Activated naive CD4-positive, alpha-beta T cell treated with anti-CD3 and anti-CD28 coated beads, Interleukin-2, amount 50 U/mL, for 24 hours (primary cell): ENCODE measurements at regions not wholly inside any gene's neighbourhood (a gene's known extent, or its start where the extent isn't known, plus 50 kb on each side); places are given as distances from the start of the nearest gene placed in this dataset.

Source experiments
- H3K27ac Mint-ChIP-seq: one replicate; pipeline ENCODE4 v1.8.0; 2021; ENCODE audit warnings: mild to moderate bottlenecking, mixed read lengths
- H3K27me3 Mint-ChIP-seq: one replicate; pipeline ENCODE4 v1.8.0; 2021; ENCODE audit warnings: mixed read lengths
- H3K36me3 Mint-ChIP-seq: one replicate; pipeline ENCODE4 v1.8.0; 2021; ENCODE audit warnings: mixed read lengths
- H3K4me1 Mint-ChIP-seq: one replicate; pipeline ENCODE4 v1.8.0; 2021; ENCODE audit warnings: mixed read lengths
- H3K4me3 Mint-ChIP-seq: one replicate; pipeline ENCODE4 v1.8.0; 2021; ENCODE audit warnings: mild to moderate bottlenecking, mixed read lengths
- H3K9me3 Mint-ChIP-seq: one replicate; pipeline ENCODE4 v1.8.0; 2021; ENCODE audit warnings: mixed read lengths

- Mint-ChIP-seq H3K27me3 (no peaks in the 10 kb centered on the region), H3K4me1 (no peaks in the 10 kb centered on the region), H3K9me3 (no peaks in the 10 kb centered on the region), H3K4me3 (no peak overlapping the region), H3K36me3 (no peaks in the 10 kb centered on the region), H3K27ac (no peak overlapping the region)
Measured at GRCh38 chr1:60402816-60403215, 329.2 kb upstream of the C1orf87 start.

- Mint-ChIP-seq H3K27me3 (no peaks in the 10 kb centered on the region), H3K36me3 (no peaks in the 10 kb centered on the region), H3K4me1 (no peaks in the 10 kb centered on the region), H3K9me3 (no peaks in the 10 kb centered on the region), H3K4me3 (no peak overlapping the region), H3K27ac (no peak overlapping the region)
Measured at GRCh38 chr1:60402216-60402615, 328.6 kb upstream of the C1orf87 start.

GRCh38 chr1:60394436-60394835 lies 320.9 kb upstream of the C1orf87 start:
- no peak overlapping the region for H3K27ac Mint-ChIP-seq
- no peaks in the 10 kb centered on the region for H3K36me3 Mint-ChIP-seq
- peaks cover 7% of the 10 kb centered on the region for H3K9me3 Mint-ChIP-seq
- H3K4me1 Mint-ChIP-seq = no peaks in the 10 kb centered on the region
- H3K4me3 Mint-ChIP-seq = no peak overlapping the region
- peaks cover 9% of the 10 kb centered on the region for H3K27me3 Mint-ChIP-seq

GRCh38 chr1:60390593-60391282 lies 317.2 kb upstream of the C1orf87 start:
- no peaks in the 10 kb centered on the region for H3K4me1 Mint-ChIP-seq
- H3K27ac Mint-ChIP-seq = no peak overlapping the region
- H3K4me3 Mint-ChIP-seq = no peak overlapping the region
- H3K27me3 Mint-ChIP-seq = peaks cover 9% of the 10 kb centered on the region
- H3K36me3 Mint-ChIP-seq = no peaks in the 10 kb centered on the region
- peaks cover 7% of the 10 kb centered on the region for H3K9me3 Mint-ChIP-seq

- Mint-ChIP-seq H3K9me3 (no peaks in the 10 kb centered on the region), H3K4me3 (no peak overlapping the region), H3K27me3 (peaks cover 5% of the 10 kb centered on the region), H3K27ac (no peak overlapping the region), H3K36me3 (no peaks in the 10 kb centered on the region), H3K4me1 (no peaks in the 10 kb centered on the region)
Measured at GRCh38 chr1:60388092-60388987, 314.8 kb upstream of the C1orf87 start.

DNA sequence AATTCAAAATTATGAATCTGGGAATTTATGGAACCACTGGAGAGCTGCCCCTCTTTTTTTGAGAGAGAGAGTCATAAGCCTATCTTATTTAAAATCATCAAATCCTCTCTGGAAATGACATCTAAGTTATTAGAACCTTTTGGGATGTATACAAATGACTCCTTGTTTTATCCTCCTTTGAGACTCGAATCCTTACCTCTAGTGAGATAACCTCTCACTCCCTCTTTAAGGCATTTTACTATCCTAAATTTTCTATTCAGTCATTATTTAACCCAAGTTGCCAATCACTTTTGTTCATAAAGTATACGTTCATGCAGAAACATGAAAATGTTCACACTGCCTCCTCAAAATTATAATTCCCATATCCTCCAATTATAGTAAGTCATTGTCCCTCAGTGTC lies 313.6 kb upstream of the C1orf87 start:
- Mint-ChIP-seq H3K4me1 (no peaks in the 10 kb centered on the region), H3K27me3 (peaks cover 5% of the 10 kb centered on the region), H3K36me3 (no peaks in the 10 kb centered on the region), H3K9me3 (no peaks in the 10 kb centered on the region), H3K4me3 (no peak overlapping the region), H3K27ac (no peak overlapping the region)

- H3K9me3 Mint-ChIP-seq = no peaks in the 10 kb centered on the region
- no peaks in the 10 kb centered on the region for H3K4me1 Mint-ChIP-seq
- no peak overlapping the region for H3K4me3 Mint-ChIP-seq
- peaks cover 1% of the 10 kb centered on the region for H3K27me3 Mint-ChIP-seq
- no peak overlapping the region for H3K27ac Mint-ChIP-seq
- H3K36me3 Mint-ChIP-seq = no peaks in the 10 kb centered on the region
Measured at GRCh38 chr1:60386249-60386648, 312.7 kb upstream of the C1orf87 start.

DNA sequence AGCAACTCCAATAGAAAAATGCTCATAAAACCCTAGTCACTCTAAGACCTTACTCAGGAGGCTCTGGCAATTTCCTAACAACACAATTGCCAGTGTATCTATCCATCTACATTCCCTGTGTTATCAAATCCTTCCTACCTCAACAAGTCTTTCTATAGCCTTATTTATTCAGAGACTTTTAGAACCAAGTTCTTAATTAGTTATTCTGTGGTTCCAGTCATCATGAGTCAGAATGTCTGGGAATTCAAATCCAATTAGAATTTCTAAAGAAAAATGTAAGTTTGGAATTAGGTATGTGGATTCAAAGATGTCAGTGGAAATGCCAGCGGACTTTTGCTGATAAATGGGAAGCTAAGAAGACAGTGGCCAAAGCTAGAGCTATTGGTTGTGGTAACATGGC lies 302.6 kb upstream of the C1orf87 start:
- Mint-ChIP-seq H3K27ac (no peak overlapping the region), H3K27me3 (peaks cover 1% of the 10 kb centered on the region), H3K4me3 (no peak overlapping the region), H3K36me3 (no peaks in the 10 kb centered on the region), H3K9me3 (peaks cover 2% of the 10 kb centered on the region), H3K4me1 (no peaks in the 10 kb centered on the region)

GRCh38 chr1:60374537-60374936 lies 301.0 kb upstream of the C1orf87 start:
- Mint-ChIP-seq H3K4me1 (no peaks in the 10 kb centered on the region), H3K27ac (no peak overlapping the region), H3K4me3 (no peak overlapping the region), H3K27me3 (peaks cover 1% of the 10 kb centered on the region), H3K9me3 (peaks cover 13% of the 10 kb centered on the region), H3K36me3 (no peaks in the 10 kb centered on the region)

DNA sequence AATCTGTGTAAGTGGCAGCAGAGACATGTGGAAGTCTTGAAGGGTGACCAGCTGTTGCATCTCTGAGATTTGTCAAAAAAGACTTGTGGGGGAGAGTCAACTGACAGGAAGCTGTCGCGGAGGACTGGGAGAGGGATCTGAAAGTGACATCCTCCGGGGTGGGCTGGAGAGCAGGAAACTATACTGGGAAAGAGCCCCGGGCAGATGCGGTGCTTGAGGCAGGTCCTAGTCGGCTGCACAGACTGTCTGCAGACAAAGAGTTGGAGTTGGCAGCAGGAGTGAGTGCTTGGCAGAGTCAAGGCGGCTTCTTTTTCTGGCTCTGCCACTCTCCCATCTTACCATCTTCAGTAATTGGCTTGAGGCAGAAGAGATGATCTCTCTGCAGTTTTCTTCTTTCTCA lies 294.0 kb upstream of the C1orf87 start:
- peaks cover 14% of the 10 kb centered on the region for H3K9me3 Mint-ChIP-seq
- H3K4me1 Mint-ChIP-seq = no peaks in the 10 kb centered on the region

DNA sequence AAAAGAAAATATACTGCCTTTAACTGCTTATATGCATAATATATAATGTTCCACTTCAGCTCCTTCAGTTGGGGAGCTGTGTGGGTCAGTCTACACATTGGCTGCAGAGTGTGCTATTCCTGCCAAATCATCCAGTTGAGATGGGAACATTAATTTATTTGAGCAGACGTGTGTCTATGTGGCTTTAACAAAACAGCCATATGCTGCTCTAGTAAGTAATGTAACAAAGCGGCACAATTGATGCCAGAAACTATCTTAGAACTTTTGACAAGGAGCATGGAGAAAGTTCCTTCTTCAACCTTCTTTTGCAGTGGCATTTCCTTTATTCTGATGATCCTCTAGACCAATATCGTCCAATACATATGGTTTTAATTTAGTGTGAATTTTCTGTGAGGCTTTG lies 285.9 kb upstream of the C1orf87 start:
- Mint-ChIP-seq H3K9me3 (peaks cover 5% of the 10 kb centered on the region), H3K4me1 (no peaks in the 10 kb centered on the region), H3K36me3 (no peaks in the 10 kb centered on the region), H3K27ac (no peak overlapping the region), H3K27me3 (peaks cover 3% of the 10 kb centered on the region), H3K4me3 (no peak overlapping the region)

More for the DNA sequence above, 294.0 kb upstream of the C1orf87 start:
- no peak overlapping the region for H3K27ac Mint-ChIP-seq
- peaks cover 3% of the 10 kb centered on the region for H3K27me3 Mint-ChIP-seq
- H3K36me3 Mint-ChIP-seq = no peaks in the 10 kb centered on the region
- no peak overlapping the region for H3K4me3 Mint-ChIP-seq

GRCh38 chr1:60350531-60350930 lies 277.0 kb upstream of the C1orf87 start:
- H3K36me3 Mint-ChIP-seq = no peaks in the 10 kb centered on the region
- H3K9me3 Mint-ChIP-seq = no peaks in the 10 kb centered on the region
- no peak overlapping the region for H3K4me3 Mint-ChIP-seq

GRCh38 chr1:60348884-60349283 lies 275.3 kb upstream of the C1orf87 start:
- no peaks in the 10 kb centered on the region for H3K36me3 Mint-ChIP-seq
- no peaks in the 10 kb centered on the region for H3K27me3 Mint-ChIP-seq
- H3K4me3 Mint-ChIP-seq = no peak overlapping the region
- H3K9me3 Mint-ChIP-seq = no peaks in the 10 kb centered on the region
- no peaks in the 10 kb centered on the region for H3K4me1 Mint-ChIP-seq
- H3K27ac Mint-ChIP-seq = no peak overlapping the region

More at GRCh38 chr1:60350531-60350930, 277.0 kb upstream of the C1orf87 start:
- H3K27ac Mint-ChIP-seq = no peak overlapping the region
- H3K4me1 Mint-ChIP-seq = no peaks in the 10 kb centered on the region
- H3K27me3 Mint-ChIP-seq = no peaks in the 10 kb centered on the region

DNA sequence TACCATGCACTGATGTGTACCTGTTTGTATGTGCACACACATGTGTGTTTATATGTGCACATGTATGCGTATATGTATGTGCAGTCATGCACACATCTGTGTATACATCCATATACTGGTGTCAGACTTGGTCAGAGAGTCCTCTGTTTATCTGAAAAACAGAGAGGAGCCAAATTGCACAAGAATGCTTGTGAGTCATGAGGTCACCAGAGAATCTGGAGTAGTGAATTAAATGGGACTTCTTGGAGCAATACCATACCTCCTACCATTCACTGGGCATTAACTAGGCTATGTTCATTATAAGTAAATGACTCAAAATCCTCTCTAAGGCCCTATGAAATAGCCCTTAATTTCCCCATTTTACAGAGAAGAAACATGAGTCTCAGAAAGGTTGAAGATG lies 272.1 kb upstream of the C1orf87 start:
- H3K4me3 Mint-ChIP-seq = no peak overlapping the region
- no peaks in the 10 kb centered on the region for H3K36me3 Mint-ChIP-seq
- no peaks in the 10 kb centered on the region for H3K9me3 Mint-ChIP-seq
- H3K27ac Mint-ChIP-seq = no peak overlapping the region
- H3K4me1 Mint-ChIP-seq = no peaks in the 10 kb centered on the region
- H3K27me3 Mint-ChIP-seq = no peaks in the 10 kb centered on the region

GRCh38 chr1:60345049-60345448 lies 271.5 kb upstream of the C1orf87 start:
- Mint-ChIP-seq H3K27ac (no peak overlapping the region), H3K4me3 (no peak overlapping the region), H3K27me3 (no peaks in the 10 kb centered on the region), H3K4me1 (no peaks in the 10 kb centered on the region), H3K36me3 (no peaks in the 10 kb centered on the region), H3K9me3 (no peaks in the 10 kb centered on the region)

- Mint-ChIP-seq H3K9me3 (no peaks in the 10 kb centered on the region), H3K27ac (no peak overlapping the region), H3K36me3 (no peaks in the 10 kb centered on the region), H3K27me3 (no peaks in the 10 kb centered on the region), H3K4me3 (no peak overlapping the region), H3K4me1 (no peaks in the 10 kb centered on the region)
Measured at GRCh38 chr1:60343736-60344135, 270.2 kb upstream of the C1orf87 start.
